GM12891 (cell line): ENCODE measurements at regions not wholly inside any gene's neighbourhood (a gene's known extent, or its start where the extent isn't known, plus 50 kb on each side); places are given as distances from the start of the nearest gene placed in this dataset.

Experiments
- PAX5 ChIP-seq: IDR thresholded peaks from 2 replicates; pipeline ENCODE4 v1.6.1; 2011; ENCODE audit warnings: low read length, moderate library complexity, mild to moderate bottlenecking; ENCODE audit not compliant: insufficient read depth, severe bottlenecking
- POLR2A ChIP-seq: IDR thresholded peaks from 2 replicates; pipeline ENCODE4 v1.6.1; 2011; ENCODE audit warnings: low read depth, low read length, control low read depth
- POLR2AphosphoS5 ChIP-seq: IDR thresholded peaks from 2 replicates; pipeline ENCODE4 v1.6.1; 2011; ENCODE audit warnings: low read depth, low read length, control low read depth
- SPI1 ChIP-seq: IDR thresholded peaks from 2 replicates; pipeline ENCODE4 v1.6.1; 2011; ENCODE audit warnings: low read depth, low read length, control low read depth
- TAF1 ChIP-seq: IDR thresholded peaks from 2 replicates; pipeline ENCODE4 v1.6.1; 2011; ENCODE audit warnings: low read depth, low read length, control low read depth

GRCh38 chr2:183773775-183774174 lies 649.5 kb downstream of the NUP35 start:
- TF ChIP-seq POLR2A (no peak), TAF1 (no peak), POLR2AphosphoS5 (no peak), SPI1 (no peak), PAX5 (no peak)
